HG02943 (cell line): ENCODE measurements at regions not wholly inside any gene's neighbourhood (a gene's known extent, or its start where the extent isn't known, plus 50 kb on each side); places are given as distances from the start of the nearest gene placed in this dataset.
"Not testable (repeated sequence)": the region's sequence is repeated elsewhere in the genome, so short reads cannot be mapped to it uniquely, and the experiment has no call there.

Source experiments
- ATAC-seq: cut with Tn5 transposase; IDR thresholded peaks from one replicate; pipeline ENCODE4 v1.9.1; 2021; ENCODE audit warnings: mild to moderate bottlenecking, low read depth, moderate library complexity; ENCODE audit not compliant: unreplicated experiment

- no peak for ATAC-seq
These were observed 63.9 kb downstream of the NFKBIZ start for GRCh38 chr3:101913168-101913567.

- not testable (repeated sequence) for ATAC-seq
These were observed 68.4 kb downstream of the NFKBIZ start for GRCh38 chr3:101917761-101918160.

GRCh38 chr3:101922151-101922725, 72.9 kb downstream of the NFKBIZ start:
- not testable (repeated sequence) for ATAC-seq

- not testable (repeated sequence) for ATAC-seq
These were observed 75.3 kb downstream of the NFKBIZ start for GRCh38 chr3:101924621-101925020.

- not testable (repeated sequence) for ATAC-seq
These were observed 75.8 kb downstream of the NFKBIZ start for GRCh38 chr3:101925124-101925523.

GRCh38 chr3:101925564-101925963, 76.2 kb downstream of the NFKBIZ start:
- ATAC-seq = no peak

- ATAC-seq = no peak
These were observed 77.3 kb downstream of the NFKBIZ start for GRCh38 chr3:101926594-101927105.

- ATAC-seq = no peak
These were observed 79.6 kb downstream of the NFKBIZ start for GRCh38 chr3:101928890-101929289.

- no peak for ATAC-seq
These were observed 81.8 kb downstream of the NFKBIZ start for GRCh38 chr3:101931081-101931480.

GRCh38 chr3:101932326-101933068, 83.2 kb downstream of the NFKBIZ start:
- no peak for ATAC-seq

- peak; percentile 91 for ATAC-seq
These were observed 87.4 kb downstream of the NFKBIZ start for GRCh38 chr3:101936419-101937356.

GRCh38 chr3:101938262-101938847, 89.0 kb downstream of the NFKBIZ start:
- peak; percentile 43 for ATAC-seq

GRCh38 chr3:101939361-101940049, 90.2 kb downstream of the NFKBIZ start:
- ATAC-seq = no peak

GRCh38 chr3:101940521-101941317, 91.4 kb downstream of the NFKBIZ start:
- ATAC-seq = no peak

GRCh38 chr3:101941318-101942040, 92.2 kb downstream of the NFKBIZ start:
- ATAC-seq = no peak

- ATAC-seq = no peak
These were observed 93.0 kb downstream of the NFKBIZ start for GRCh38 chr3:101942356-101942755.

GRCh38 chr3:101943029-101943428, 93.7 kb downstream of the NFKBIZ start:
- no peak for ATAC-seq

- no peak for ATAC-seq
These were observed 95.0 kb downstream of the NFKBIZ start for GRCh38 chr3:101944308-101944707.
